ENCODE measurements at regions not wholly inside any gene's neighbourhood (a gene's known extent, or its start where the extent isn't known, plus 50 kb on each side); places are given as distances from the start of the nearest gene placed in this dataset.

DNA sequence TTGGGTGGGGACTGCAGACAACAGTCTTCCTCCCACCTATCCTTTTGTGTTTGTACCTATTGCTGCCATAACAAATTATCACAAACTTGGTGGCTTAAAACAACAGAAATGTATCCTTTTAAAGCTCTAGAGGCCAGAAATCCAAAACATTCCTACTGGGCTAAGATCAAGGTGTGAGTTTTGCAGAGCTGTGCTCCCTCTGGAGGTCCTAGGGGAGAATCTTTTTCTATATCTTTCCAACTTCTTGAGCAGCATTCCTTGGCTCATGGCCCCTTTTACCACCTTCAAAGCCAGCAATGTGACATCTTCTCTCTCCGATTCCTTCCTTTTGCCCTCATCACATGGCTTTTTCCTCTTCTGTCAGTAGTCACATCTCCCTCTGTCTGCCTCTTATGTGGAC, 190.6 kb downstream of the TTC8 start:
- no peak for DNase-seq (ENCODE audit: low spot score)

DNA sequence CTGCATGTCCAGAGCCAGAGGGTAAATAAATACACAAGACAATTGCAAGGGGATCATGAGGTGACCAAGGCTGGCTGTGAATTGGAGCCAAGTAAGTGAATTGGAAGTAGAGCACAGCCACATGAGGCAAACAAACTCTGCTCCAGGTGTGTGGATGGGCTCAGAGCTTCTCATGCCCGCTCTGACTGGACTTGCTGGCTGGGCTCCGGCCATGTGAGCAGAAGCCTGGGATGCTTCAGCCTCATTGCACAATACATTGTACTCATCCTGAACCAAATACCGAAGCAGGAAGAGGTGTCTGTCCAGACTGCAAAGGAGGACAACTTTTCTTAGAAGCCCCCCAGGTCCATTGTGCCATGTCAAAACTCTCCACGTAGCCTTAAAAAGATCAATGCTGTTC, 193.0 kb downstream of the TTC8 start:
- no peak for DNase-seq (ENCODE audit: low spot score)

DNA sequence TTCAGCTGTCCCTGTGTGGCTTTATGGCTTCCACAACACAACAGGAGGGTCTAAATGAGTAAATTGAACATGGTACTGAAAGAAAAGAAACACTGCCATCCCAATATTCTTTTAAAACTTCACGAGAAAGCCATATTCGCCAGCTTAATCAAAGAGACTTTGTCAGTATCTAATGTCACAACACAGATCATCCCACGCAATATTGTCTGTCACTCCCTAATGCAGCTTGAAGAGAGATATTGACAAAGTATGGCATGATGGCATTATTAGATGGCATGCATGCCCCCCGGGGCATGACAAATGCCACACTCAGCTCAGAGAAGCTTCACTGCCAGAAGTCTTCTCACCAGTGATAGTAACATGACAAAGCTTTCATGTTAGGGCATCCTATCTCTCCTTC, 197.8 kb downstream of the TTC8 start:
- no peak for DNase-seq (ENCODE audit: low spot score)

DNA sequence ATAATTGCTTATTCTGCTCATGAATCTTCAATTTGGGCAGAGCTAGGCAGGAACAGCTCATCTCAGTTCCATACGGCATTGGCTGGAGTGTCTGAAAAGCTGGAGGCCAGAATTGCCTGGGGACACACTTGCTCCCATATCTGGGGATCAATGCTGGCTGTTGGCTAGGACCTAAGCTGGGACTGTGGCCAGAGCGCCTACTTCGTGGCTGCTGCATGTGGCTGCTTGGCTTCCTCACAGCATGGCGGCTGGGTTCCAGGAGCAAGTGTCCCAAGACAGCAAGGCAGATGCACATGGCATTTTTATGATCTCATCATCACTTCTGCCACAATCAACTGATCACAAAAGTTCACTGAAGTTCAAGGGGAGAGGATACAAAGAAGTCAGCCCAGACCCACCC, 200.2 kb downstream of the TTC8 start:
- DNase-seq (ENCODE audit: low spot score), result no peak

DNA sequence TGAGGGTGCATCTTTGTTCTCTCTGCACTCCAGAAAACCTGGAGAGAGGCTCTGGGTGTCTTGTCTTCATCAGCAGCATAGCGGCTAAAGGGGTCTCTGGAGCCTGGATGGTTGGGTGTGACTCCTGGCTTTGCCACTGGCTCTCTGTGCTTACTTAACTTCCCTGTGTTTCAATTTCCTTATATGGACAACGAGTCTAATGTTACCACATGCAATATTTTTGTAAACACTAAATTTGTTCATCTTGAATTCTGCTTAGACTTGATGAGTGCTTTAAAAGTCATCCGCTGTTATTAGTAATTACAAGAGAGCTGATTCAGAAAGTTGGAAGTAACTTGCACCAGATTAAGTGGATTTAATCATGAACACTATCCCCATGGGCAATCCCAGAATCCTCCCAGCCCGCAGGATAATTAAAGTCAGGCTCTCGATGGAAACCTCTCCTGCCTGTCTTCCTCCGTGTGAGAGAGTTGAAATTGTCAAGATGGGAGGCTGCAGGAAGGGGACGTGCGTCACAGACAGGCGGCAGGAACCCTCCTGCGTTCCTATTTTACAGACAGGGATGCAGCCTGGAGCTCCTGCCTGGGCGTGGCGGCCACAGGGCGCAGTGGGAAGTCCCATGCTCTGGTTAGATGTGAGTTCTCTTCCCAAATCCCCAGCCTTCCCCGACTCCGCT, 201.2 kb downstream of the TTC8 start:
- DNase-seq (ENCODE audit: low spot score), result peak; percentile 76

DNA sequence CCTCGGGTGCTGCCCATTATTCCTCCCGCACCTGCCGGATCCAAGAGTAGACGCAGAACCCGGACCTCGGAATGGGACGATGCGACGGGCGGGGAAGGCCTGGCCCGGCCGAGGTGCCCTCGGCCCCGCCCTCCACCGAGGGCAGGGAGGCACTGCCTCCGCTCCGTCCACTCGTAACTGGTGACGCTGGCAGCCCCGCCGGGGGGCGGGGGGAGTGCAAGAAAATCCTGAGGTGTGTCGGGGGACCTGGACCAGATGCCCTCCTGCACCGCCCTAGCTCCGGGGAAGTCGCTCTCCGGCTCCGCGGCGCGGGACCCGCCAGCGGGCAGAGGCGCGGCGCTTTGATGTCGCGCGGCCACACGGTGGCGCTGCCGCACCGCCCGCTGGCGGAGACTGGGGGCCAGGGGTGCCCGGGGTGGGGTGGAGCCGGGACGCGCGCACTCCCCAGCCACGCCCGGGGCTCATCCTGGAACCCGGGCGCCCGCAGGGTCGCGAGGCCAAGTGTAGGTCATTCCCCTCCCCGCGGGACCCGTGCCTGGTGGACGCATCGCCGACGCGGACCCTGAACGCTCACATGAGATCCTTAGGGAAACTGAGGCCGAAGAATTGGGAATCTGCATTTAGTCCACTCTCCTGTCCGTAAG, 202.8 kb downstream of the TTC8 start:
- peak; percentile 74 for DNase-seq (ENCODE audit: low spot score)

DNA sequence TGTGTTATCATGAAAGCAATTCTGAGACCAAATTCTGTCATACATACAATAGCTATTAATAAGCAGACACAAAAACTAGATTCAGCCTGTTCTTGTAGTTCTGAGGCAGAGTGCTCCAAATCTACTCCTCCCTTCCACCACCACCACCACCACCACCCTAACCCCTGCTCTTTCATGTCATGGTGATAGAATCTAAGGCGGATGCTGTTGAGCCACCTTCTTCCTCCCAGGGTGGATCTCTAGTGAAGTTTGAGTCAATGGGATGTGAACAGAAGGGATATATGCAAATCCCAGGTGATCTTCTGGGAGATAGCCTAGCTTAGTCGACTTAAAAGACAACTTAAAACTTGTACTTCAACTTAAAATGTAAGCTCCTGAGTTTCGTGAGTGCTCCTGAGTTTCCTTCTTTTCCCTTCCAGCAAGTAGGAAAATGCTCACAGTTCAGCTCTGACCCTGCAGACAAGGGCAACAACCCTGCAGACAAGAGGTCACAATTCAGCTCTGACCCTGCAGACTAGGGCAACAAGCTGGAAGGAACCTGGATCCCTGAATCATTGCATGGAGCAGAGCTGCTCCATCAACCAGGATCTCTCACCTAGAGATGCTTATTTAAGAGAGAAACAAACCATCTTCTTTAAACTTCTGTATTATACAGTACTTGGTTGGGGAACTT, 204.1 kb downstream of the TTC8 start:
- no peak for DNase-seq (ENCODE audit: low spot score)

DNA sequence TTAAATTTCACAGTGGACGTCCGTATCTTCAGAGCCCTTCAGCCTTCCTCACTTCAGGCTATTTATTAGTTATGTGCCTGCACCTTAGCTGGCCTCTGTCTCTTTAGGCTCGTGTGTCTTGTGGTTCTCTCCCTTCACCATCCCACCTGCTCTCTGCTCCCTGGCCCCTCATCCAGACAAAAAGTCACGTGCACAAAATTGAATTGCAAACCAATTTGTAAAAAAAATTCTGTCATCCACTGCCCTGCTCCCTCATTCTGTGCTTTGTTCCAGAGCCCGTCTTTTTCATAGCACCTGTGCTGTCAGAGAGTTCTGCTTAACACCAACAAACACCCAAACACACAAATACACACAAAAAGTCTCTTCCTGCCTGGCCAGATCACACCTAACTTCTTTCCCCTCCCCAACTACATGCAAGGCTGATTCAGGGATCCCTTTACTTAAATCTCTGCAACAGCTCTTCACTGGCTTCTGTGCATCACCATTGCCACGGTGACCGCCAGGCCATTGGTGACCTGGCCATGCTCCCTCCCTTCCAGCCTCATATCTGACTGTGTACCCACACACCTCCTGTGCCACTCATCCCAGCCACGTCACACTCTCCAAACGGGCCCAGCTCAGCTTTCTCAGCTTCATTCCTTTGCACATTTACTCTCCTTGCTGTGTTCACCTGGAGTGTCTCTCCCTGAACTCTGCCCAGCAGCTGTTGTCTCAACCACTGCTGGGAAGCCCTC, 205.7 kb downstream of the TTC8 start:
- no peak for DNase-seq (ENCODE audit: low spot score)

DNA sequence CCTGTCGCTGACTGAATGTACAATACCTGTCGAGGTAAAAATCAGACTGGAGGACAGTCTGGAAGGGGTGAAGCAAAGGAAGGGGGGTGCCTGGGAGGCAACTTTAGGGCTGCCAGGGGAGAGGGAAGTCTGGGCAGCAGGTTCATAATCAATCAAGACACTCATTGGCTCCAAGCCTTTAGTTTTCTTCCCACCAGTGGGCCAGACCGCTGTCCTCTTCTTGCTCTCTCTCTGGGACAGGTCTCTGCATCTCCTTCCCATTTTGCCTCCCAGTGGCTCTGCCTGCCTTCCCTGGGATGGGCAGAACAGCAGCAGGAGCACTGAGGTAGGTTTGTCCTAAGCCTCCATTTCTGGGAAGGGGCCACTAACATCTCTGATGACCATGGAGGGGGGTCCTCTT, 206.5 kb downstream of the TTC8 start:
- DNase-seq (ENCODE audit: low spot score), result no peak

DNA sequence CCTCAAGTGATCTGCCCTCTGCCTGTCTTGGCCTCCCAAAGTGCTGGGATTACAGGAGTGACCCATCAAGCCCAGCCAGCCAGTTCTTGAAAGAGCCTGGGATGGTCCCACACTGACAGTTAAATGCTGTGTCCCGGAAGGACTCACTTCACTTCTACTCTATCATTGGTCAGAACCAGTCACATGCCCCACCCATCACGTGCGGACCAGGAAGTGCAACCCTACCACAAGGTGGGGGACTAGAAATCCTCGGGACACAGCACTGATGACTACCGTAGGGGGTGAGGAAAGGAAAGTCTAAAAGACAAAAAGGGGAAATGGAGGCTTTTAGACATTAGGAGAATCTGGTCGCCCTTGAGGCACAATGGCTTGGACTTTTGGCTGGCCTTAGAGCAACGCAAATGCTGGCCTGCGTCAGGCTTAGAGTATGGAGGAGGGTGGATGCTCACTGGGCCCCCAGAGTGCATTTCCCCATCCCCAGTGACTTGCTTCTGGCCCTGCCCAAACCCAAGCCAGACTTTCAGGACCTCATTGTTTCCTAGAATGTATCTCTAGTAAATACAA, 207.7 kb downstream of the TTC8 start:
- DNase-seq (ENCODE audit: low spot score), result no peak

DNA sequence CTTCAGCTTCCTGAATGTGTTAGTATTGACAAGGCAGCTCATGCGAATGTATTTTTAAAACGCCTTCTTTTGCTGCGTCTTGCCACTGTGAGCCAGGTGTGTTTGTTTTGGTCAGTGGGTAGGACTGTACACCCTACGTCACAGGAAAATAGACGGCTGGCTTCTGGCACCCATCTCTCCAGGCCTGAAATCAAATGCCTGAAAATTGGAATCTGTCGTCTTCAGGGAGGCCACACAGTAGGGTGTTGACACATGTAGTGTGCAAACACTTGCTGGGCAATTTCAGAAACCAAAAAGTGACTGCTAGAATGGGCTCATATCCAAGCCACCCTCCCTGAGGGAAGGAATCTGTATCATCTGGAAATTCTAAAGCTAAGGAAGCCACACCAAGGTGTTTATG, 209.3 kb downstream of the TTC8 start:
- DNase-seq (ENCODE audit: low spot score), result no peak

DNA sequence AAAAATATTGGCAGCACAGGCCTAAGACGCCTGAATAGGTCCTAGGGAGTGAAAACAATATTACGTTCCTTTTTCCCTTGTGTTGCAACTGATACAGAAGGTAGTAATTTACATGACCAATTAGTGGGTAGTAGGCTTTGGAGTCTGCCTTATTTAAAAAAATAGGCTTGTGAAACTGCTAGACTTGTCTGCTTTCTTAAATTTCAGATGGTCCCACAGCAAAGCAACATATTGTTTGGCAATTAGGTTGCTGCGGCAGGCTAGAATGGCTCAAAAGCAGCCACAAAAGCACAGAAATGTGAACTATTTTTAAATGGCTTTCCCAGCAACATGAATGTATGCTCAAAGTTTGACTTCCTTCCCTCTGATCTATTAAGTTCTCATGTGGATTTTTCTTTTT, 211.9 kb downstream of the TTC8 start:
- no peak for DNase-seq (ENCODE audit: low spot score)

DNA sequence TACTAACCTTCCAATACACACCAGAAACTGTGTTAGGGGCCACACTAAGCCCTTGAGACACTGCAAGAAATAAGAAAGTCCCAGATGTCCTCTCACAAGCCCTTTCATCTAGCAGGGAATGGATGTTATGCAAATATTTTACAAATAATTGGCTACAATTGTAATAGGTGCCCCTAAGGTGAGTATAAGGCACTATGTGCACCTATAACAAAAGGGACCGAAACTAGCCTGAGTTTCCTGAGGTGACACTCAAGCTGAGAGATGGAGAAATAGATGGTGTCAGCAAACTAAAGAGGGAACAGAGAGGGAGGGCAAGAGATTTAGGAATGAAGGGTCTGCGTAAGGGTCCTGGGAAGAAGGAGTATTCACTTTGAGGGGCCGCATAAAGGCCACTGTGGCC, 212.6 kb downstream of the TTC8 start:
- no peak for DNase-seq (ENCODE audit: low spot score)

DNA sequence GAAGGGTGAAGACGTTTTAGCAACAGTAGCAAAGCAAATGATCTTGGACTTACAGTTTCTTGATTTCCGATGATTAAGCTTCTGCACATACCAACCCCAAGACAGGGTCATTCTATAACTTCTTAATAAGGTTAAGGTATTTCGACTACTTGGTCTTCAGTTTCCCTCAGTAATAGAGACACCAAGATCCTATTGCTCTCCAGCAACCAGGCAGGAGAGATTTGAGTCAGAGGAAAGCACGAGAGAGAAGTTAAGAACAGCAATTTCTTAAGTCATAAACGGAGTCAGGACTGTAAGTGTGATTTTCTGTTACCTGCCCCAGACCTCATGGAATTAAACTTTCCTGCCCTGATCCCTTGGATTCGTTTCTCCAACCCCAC, 215.6 kb downstream of the TTC8 start:
- peak; percentile 12 for DNase-seq (ENCODE audit: low spot score)

DNA sequence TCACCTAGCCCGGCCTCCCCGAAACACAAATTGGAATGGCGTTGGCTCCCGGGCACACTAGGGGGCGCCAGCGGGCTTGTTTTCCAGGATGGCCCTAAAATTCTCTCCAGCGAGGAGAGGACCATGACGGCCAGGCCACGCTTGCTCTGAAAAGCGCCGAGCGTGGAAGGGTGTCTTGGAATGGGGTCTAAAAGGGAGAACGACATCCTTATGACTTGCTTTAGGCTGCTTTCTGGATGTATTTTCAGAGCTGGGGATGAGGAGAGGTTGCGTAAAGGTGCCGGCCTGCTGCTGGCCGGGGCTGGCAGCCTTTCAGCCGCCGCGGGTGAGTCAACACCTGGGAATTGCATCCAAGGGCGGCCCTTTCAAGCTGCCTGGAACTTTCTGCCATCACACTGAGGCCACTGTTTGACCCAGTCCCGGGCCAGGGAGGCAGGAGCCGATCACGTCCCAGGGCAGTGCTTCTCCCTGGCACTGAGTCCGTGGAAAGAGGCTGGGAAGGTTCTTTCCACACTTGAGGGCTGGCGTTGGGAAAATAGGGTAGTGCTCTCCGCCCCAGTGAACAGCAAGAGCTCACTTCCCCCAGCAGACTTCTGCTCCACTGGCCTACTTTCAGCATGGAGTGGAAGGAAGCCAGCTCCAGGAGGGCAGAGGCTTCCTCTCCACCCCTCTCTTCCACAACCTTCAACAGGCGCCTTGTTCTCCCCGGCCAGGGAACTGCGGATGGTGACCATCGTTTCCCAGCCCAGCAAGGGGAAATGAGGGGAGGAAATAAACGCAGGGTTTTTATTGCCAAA, 216.2 kb downstream of the TTC8 start:
- DNase-seq (ENCODE audit: low spot score), result peak; percentile 87

DNA sequence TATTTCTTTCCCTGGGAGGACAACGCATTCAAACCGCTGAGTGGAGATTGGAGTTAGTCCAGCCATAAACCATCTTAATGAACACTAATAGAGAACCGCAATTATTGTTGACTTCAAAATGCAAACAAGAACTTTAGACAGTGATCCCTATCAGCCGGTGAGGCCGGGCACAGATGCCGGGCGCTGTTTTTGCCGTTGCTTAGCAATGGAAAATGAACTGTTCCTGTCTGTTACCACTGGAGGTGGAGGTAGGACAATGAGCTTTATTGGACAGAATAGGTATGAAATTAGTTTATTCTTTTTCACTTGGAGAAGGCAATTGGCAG, 216.8 kb downstream of the TTC8 start:
- DNase-seq (ENCODE audit: low spot score), result no peak

DNA sequence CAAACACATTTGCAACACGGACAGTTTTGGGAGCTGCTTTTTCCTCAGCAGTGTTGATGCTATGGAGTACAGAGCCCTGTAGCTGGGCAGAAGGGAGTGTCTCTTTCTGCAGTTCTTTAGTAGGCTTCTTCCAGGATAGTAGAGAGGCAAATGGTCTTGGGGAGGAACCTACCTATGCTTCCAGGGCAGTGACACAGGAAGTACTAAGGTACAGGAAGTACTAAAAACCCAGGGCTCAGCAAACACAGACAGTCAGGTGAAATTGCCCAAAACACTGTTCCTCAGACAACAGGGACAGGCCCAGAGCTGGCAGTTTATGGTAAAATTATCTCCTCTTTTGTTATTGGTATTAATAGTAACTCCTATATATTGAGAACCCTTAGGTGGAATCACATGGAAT, 217.6 kb downstream of the TTC8 start:
- DNase-seq (ENCODE audit: low spot score), result no peak

DNA sequence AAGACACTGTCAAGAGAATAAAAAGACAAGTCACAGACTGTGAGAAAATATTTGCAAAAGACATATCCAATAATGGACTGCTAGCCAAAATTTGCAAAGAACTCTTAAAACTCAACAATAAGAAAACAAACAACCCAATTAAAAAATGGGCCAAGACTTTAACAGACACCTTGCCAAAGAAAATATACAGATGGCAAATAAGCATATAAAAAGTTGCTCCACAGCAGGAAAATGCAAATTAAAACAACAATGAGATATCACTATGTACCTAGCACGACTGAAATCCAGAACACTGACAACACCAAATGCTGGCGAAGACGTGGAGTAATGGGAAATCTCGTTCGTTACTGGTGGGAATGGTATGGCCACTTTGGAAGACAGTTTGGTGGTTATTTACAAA, 228.9 kb downstream of the TTC8 start:
- no peak for DNase-seq (ENCODE audit: low spot score)

DNA sequence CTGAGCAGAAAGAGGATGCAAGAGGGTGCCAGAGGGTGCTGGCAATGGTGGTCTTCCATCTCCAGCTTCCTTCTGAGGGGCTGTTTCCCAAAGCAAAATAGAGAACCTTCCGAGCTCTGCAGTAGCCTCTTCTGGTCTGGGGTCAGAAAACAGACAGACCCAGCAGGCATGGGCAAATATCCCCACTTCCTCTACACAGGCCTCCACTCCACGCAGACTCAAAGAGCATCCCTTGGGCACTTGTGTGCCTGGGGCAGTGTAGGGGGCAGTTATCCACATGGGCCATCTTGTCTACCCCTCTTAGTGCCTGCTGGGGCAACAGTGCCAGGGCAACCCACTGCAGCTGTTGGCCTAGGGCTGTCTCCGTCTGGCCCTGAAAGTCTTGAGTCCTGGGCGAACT, 231.9 kb downstream of the TTC8 start:
- DNase-seq (ENCODE audit: low spot score), result no peak

DNA sequence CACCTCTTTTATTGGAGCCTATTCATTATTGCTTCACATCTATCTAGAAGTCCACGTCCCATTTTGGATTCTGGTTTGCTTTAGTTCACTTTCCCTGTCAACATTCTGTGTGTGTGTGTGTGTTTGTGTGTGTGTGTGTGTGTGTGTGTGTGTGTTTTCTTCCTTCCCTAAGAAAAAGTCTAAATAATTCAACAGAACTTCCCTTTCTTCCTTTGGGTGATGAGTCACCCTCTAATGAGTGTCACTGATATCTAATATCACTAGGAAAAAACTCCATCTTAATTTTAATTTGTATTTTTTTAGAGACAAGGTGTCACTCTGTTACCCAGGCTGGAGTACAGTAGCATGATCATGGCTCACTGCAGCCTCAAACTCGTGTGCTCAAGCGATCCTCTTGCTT, 234.2 kb downstream of the TTC8 start:
- no peak for DNase-seq (ENCODE audit: low spot score)

DNA sequence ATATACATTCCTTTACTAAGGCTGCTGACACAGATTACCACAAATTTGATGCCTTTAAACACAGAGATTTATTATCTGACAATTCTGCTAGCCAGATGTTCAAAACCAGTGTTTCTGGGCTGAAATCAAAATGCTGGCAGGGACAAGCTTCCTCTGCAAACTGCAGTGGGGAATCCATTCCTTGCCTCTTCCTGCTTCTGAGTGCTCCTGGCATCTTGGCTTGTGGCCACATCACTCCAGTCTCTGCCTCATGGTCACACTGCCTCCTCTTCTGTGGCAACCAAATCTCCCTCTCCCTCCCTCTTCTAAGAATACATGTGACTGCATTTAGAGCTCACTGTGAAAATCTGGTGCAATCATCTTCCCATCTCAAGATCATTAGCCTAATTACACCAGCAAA, 235.7 kb downstream of the TTC8 start:
- DNase-seq (ENCODE audit: low spot score), result peak; percentile 12

DNA sequence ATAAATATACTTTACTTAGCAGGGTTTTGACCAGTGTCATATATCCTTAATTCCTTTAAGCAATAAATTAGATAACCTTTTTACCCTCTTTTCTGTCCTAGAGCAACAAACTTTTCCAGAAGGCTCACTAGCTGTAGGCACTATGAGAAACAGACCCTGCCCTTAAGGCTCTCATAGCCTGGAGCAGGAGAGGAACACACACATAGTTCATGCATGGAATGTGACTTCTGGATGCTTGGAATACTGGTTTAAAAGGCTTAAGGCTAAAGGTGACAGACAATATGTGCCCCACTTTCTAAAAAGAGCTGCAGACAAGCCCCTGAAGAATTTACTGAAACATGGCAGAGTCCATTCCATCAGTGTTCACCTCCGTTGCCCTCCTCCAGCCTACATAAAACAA, 237.2 kb downstream of the TTC8 start:
- DNase-seq (ENCODE audit: low spot score), result no peak
